Stomach smooth muscle (tissue), 2 donors: ENCODE measurements at regions not wholly inside any gene's neighbourhood (a gene's known extent, or its start where the extent isn't known, plus 50 kb on each side); places are given as distances from the start of the nearest gene placed in this dataset.

Experiments
- H3K27ac ChIP-seq: one replicate; pipeline ENCODE4 v1.7.0; 2013; ENCODE audit warnings: mild to moderate bottlenecking, low read length, inconsistent platforms
- H3K27me3 ChIP-seq, 2 donors: one replicate each; pipeline ENCODE4 v1.7.0; 2013; ENCODE audit warnings: low read length in 2 of 2; ENCODE audit not compliant: insufficient read depth in 2 of 2, control insufficient read depth in 1 of 2
- H3K36me3 ChIP-seq, 2 donors: one replicate each; pipeline ENCODE4 v1.7.0; 2013; ENCODE audit warnings: low read length in 2 of 2; ENCODE audit not compliant: control insufficient read depth in 2 of 2, insufficient read depth in 2 of 2
- H3K4me1 ChIP-seq: one replicate; pipeline ENCODE4 v1.7.0; 2013; ENCODE audit warnings: low read length; ENCODE audit not compliant: control insufficient read depth, insufficient read depth
- H3K4me3 ChIP-seq, 2 donors: one replicate each; pipeline ENCODE4 v1.7.0; 2013; ENCODE audit warnings: low read length in 2 of 2
- H3K9ac ChIP-seq, 2 donors: one replicate each; pipeline ENCODE4 v1.7.0; 2013; ENCODE audit warnings: low read length in 2 of 2, mild to moderate bottlenecking in 1 of 2
- H3K9me3 ChIP-seq, 2 donors: one replicate each; pipeline ENCODE4 v1.7.0; 2013; ENCODE audit warnings: low read length in 2 of 2; ENCODE audit not compliant: control insufficient read depth in 2 of 2
- donor health status: healthy.
- donor health status: Pancreatic carcinoma.

GRCh38 chr2:177314722-177315264 is 50.3 kb upstream of the NFE2L2 start:
- no peaks in the 10 kb centered on the region for H3K36me3 ChIP-seq
- H3K27me3 ChIP-seq: no peaks in the 10 kb centered on the region
- H3K27ac ChIP-seq: no peak overlapping the region
- no peak overlapping the region for H3K9ac ChIP-seq
- no peaks in the 10 kb centered on the region for H3K4me1 ChIP-seq
- no peak overlapping the region for H3K4me3 ChIP-seq
- no peaks in the 10 kb centered on the region for H3K9me3 ChIP-seq

DNA sequence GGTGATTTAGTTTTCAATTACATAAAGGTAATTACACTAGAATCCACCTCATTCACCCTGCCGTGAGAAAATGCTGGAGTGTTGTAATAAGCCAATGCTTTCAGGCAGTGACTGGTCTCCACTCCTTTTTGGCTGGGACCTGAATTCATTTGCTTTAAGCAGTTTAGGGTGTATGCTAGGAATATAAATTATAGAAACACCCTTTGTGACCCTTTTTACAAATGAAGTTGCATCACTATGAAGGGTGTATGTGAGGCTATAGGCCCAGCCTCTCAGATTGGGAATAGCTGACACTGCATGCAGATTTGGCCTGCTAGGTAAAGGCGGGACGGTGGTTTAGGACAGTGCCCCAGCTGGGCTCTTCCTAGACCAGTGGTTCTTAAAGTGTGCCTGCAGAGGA is 50.8 kb upstream of the NFE2L2 start:
- no peak overlapping the region for H3K4me3 ChIP-seq
- no peak overlapping the region for H3K27ac ChIP-seq
- H3K9ac ChIP-seq: no peak overlapping the region
- H3K36me3 ChIP-seq: no peaks in the 10 kb centered on the region
- H3K27me3 ChIP-seq: no peaks in the 10 kb centered on the region
- no peaks in the 10 kb centered on the region for H3K4me1 ChIP-seq
- no peaks in the 10 kb centered on the region for H3K9me3 ChIP-seq

GRCh38 chr2:177316756-177317155 is 52.2 kb upstream of the NFE2L2 start:
- Histone ChIP-seq H3K4me3 (no peak overlapping the region), H3K27me3 (no peaks in the 10 kb centered on the region), H3K9ac (no peak overlapping the region), H3K27ac (no peak overlapping the region), H3K9me3 (no peaks in the 10 kb centered on the region), H3K36me3 (no peaks in the 10 kb centered on the region), H3K4me1 (no peaks in the 10 kb centered on the region)

- H3K27me3 ChIP-seq: no peaks in the 10 kb centered on the region
- no peaks in the 10 kb centered on the region for H3K9me3 ChIP-seq
- no peaks in the 10 kb centered on the region for H3K4me1 ChIP-seq
- peaks cover 3% of the 10 kb centered on the region in 2 donors for H3K36me3 ChIP-seq
- H3K27ac ChIP-seq: no peak overlapping the region
- no peak overlapping the region for H3K9ac ChIP-seq
- H3K4me3 ChIP-seq: no peak overlapping the region
Measured at GRCh38 chr2:177317443-177317842, 52.9 kb upstream of the NFE2L2 start.

- H3K9me3 ChIP-seq: no peaks in the 10 kb centered on the region
- no peak overlapping the region for H3K4me3 ChIP-seq
- H3K9ac ChIP-seq: no peak overlapping the region
- H3K36me3 ChIP-seq: peaks cover 6% of the 10 kb centered on the region in 2 donors
- no peak overlapping the region for H3K27ac ChIP-seq
- H3K27me3 ChIP-seq: no peaks in the 10 kb centered on the region
- H3K4me1 ChIP-seq: no peaks in the 10 kb centered on the region
Measured at GRCh38 chr2:177317857-177318256, 53.3 kb upstream of the NFE2L2 start.

DNA sequence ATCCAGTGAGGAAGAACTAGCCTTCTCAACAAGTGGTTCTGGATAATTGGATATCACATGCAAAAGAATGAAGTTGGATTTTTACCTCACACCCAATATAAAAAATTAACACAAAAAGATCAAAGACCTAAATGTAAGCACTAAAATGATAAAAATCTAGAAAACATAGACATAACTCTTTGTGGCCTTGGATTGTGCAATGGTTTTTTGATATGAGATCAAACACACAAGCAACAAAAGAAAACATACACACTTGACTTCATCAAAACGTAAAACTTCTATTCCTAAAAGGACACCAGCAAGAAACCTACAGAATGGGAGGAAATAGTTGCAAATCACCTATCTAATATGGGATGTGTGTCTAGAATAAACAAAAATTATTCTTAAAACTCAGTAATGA is 54.1 kb upstream of the NFE2L2 start:
- Histone ChIP-seq H3K27me3 (no peaks in the 10 kb centered on the region), H3K9me3 (no peaks in the 10 kb centered on the region), H3K4me3 (no peak overlapping the region), H3K27ac (no peak overlapping the region), H3K9ac (no peak overlapping the region), H3K36me3 (peaks cover 6% of the 10 kb centered on the region in 2 donors), H3K4me1 (no peaks in the 10 kb centered on the region)

GRCh38 chr2:177320596-177320995 is 56.1 kb upstream of the NFE2L2 start:
- Histone ChIP-seq H3K36me3 (peaks cover 6% of the 10 kb centered on the region in 2 donors), H3K4me3 (no peak overlapping the region), H3K9ac (no peak overlapping the region)

DNA sequence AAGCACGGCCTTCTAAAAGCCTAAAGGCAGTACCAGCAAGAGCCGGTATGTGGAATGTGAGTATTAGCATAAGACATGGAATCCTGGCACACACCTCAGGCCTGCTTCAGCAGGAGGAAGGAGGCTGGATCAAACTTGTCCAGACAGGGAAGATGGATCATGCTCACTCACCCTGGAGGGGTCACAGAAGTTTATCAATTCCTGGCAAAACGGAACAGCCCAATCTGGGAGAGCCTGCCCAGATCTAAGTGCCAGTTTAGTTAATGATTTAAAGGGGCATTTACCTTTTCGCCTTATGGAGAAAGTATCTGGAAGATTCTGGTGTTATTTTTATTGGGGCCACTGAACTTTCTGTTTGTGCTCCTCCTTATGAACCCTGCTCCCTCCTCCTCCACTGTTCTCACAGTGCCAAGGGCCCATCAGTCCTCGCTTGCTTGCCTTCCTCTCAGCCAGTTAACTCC is 58.3 kb upstream of the NFE2L2 start:
- H3K9ac ChIP-seq: no peak overlapping the region
- H3K9me3 ChIP-seq: no peaks in the 10 kb centered on the region
- no peak overlapping the region for H3K4me3 ChIP-seq
- H3K27ac ChIP-seq: no peak overlapping the region
- H3K27me3 ChIP-seq: no peaks in the 10 kb centered on the region
- no peaks in the 10 kb centered on the region for H3K4me1 ChIP-seq
- peaks cover 6% of the 10 kb centered on the region in 2 donors for H3K36me3 ChIP-seq

More at GRCh38 chr2:177320596-177320995, 56.1 kb upstream of the NFE2L2 start:
- H3K27ac ChIP-seq: no peak overlapping the region
- H3K9me3 ChIP-seq: no peaks in the 10 kb centered on the region
- H3K4me1 ChIP-seq: no peaks in the 10 kb centered on the region
- H3K27me3 ChIP-seq: no peaks in the 10 kb centered on the region

DNA sequence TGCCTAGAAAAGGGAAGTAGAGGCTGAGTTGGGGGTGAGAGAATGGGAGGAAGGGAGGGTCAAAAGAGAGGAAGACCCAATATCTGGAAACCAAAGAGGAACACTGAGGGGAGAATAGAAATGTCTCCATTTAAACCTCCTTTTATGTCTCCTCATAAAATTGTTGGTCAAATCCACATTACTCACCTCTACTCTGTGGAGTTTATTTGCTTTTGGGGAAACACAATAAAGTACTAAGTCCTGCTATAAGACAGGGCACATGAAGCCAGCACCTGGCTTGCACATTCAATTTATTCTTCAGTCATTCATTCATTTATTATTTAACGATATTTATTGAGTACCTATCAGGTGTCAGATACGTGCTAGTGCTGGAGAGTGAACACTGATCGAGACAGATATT is 60.3 kb upstream of the NFE2L2 start:
- Histone ChIP-seq H3K36me3 (peaks cover 6% of the 10 kb centered on the region in 2 donors), H3K27me3 (no peaks in the 10 kb centered on the region), H3K9ac (no peak overlapping the region), H3K4me3 (no peak overlapping the region), H3K27ac (no peak overlapping the region), H3K4me1 (no peaks in the 10 kb centered on the region), H3K9me3 (no peaks in the 10 kb centered on the region)

GRCh38 chr2:177325554-177325953 is 61.0 kb upstream of the NFE2L2 start:
- no peak overlapping the region for H3K4me3 ChIP-seq
- peaks cover 6% of the 10 kb centered on the region in 2 donors for H3K36me3 ChIP-seq
- H3K9me3 ChIP-seq: no peaks in the 10 kb centered on the region
- H3K27me3 ChIP-seq: no peaks in the 10 kb centered on the region
- no peak overlapping the region for H3K27ac ChIP-seq
- no peaks in the 10 kb centered on the region for H3K4me1 ChIP-seq
- no peak overlapping the region for H3K9ac ChIP-seq

- Histone ChIP-seq H3K9ac (no peak overlapping the region), H3K36me3 (peaks cover 6% of the 10 kb centered on the region in 2 donors), H3K27me3 (no peaks in the 10 kb centered on the region), H3K4me3 (no peak overlapping the region), H3K4me1 (no peaks in the 10 kb centered on the region), H3K27ac (no peak overlapping the region), H3K9me3 (no peaks in the 10 kb centered on the region)
Measured at GRCh38 chr2:177326005-177326404, 61.5 kb upstream of the NFE2L2 start.
